HepG2 (cell line): ENCODE measurements at regions not wholly inside any gene's neighbourhood (a gene's known extent, or its start where the extent isn't known, plus 50 kb on each side); places are given as distances from the start of the nearest gene placed in this dataset.

ENCODE experiments used
- ATAC-seq: fragments of 200-7000 bp; cut with Tn5 transposase; 3 replicates; pipeline ENCODE4 v1.9.1; 2020; ENCODE audit warnings: mild to moderate bottlenecking, moderate library complexity
- BruUV-seq: library from RNA; stranded (reverse); fragments of 400-500 nt; replicated peaks from 2 replicates; lab custom pipeline; 2021; lab: Mats Ljungman, UMichigan
- CTCF ChIA-PET: fragments of 300-600 bp; formaldehyde crosslinking; extraction: SDS; loops from one replicate; lab custom pipeline; 2021; ENCODE audit warnings: low total read pairs, inconsistent platforms, low intra/inter-chr PET ratio; lab: Yijun Ruan, JAX
- POLR2A ChIA-PET: fragments of 350-600 bp; sonication (Branson Sonifier 250); formaldehyde crosslinking; loops from one replicate; lab custom pipeline; 2020; ENCODE audit warnings: antibody characterized with exemption, inconsistent platforms; lab: Yijun Ruan, JAX
- DNase-seq: peaks from one replicate; pipeline ENCODE4 v3.0.0-alpha.2; 2015; ENCODE audit warnings: low spot score
- FAIRE-seq: peaks from 3 replicates; lab custom pipeline; 2011; peaks lifted over from hg19 to GRCh38; lab: Jason Lieb, UNC
- H2AFZ ChIP-seq: one replicate; pipeline ENCODE4 v1.6.1; 2011; ENCODE audit warnings: low read length, inconsistent platforms
- H3K27ac ChIP-seq: fragments of 300-600 bp; 3 replicates; pipeline ENCODE4 v1.8.0; 2011; ENCODE audit warnings: mixed run types, mild to moderate bottlenecking, mixed read lengths, low read length, inconsistent platforms; ENCODE audit not compliant: insufficient read depth; ENCODE audit errors: extremely low read length
- H3K27me3 ChIP-seq, 2 experiments: fragments of 200-600 bp in 1 of 2; 2 replicates in 1 of 2; 3 replicates in 1 of 2; pipeline versions ENCODE4 v1.6.0 to v1.8.0; 2011; ENCODE audit warnings: low read length in 2 of 2, mild to moderate bottlenecking in 2 of 2, moderate library complexity in 2 of 2, inconsistent platforms in 1 of 2; ENCODE audit not compliant: insufficient read depth in 2 of 2, control insufficient read depth in 1 of 2
- H3K36me3 ChIP-seq, 2 experiments: fragments of 200-600 bp in 1 of 2; replicated peaks in 1 of 2; 2 replicates in 1 of 2; 3 replicates in 1 of 2; pipeline versions ENCODE4 v1.5.1 to v1.8.0; 2011; ENCODE audit warnings: low read length in 2 of 2, inconsistent platforms in 1 of 2; ENCODE audit not compliant: insufficient read depth in 2 of 2, control insufficient read depth in 1 of 2
- H3K4me1 ChIP-seq: 2 replicates; pipeline ENCODE4 v1.5.1; 2012; ENCODE audit warnings: low read length, inconsistent platforms; ENCODE audit not compliant: insufficient read depth
- H3K4me2 ChIP-seq: 2 replicates; pipeline ENCODE4 v1.6.0; 2011; ENCODE audit warnings: low read depth, low read length, inconsistent platforms
- H3K4me3 ChIP-seq, 3 experiments: fragments of 200-600 bp in 1 of 3; sonication (generic), shearing (Covaris generic) in 1 of 3; replicated peaks in 1 of 3; 2 replicates each; pipeline ENCODE4 v1.5.1; 2011 to 2016; ENCODE audit warnings: low read length in 3 of 3, inconsistent platforms in 2 of 3, low read depth in 2 of 3, mild to moderate bottlenecking in 2 of 3, control low read depth in 1 of 3, mixed read lengths in 1 of 3; ENCODE audit not compliant: insufficient read depth in 1 of 3
- H3K79me2 ChIP-seq: one replicate; pipeline ENCODE4 v1.6.1; 2011; ENCODE audit warnings: low read length, inconsistent platforms; ENCODE audit not compliant: insufficient read depth
- H3K9ac ChIP-seq: 2 replicates; pipeline ENCODE4 v1.6.0; 2011; ENCODE audit warnings: mild to moderate bottlenecking, low read depth, low read length, inconsistent platforms; ENCODE audit not compliant: insufficient read depth
- H3K9me3 ChIP-seq: 2 replicates; pipeline ENCODE4 v1.5.1; 2012; ENCODE audit warnings: mild to moderate bottlenecking, low read length
- H4K20me1 ChIP-seq: 2 replicates; pipeline ENCODE4 v1.6.0; 2011; ENCODE audit warnings: inconsistent platforms, mild to moderate bottlenecking, low read length, moderate library complexity; ENCODE audit not compliant: insufficient read depth
- BCL3 ChIP-seq: sonication (generic); formaldehyde crosslinking; IDR thresholded peaks from 2 replicates; pipeline ENCODE4 v1.5.1; 2020; ENCODE audit warnings: mild to moderate bottlenecking, missing genetic modification reagents, moderate library complexity
- CHCHD3 ChIP-seq: sonication (generic); formaldehyde crosslinking; IDR thresholded peaks from 2 replicates; pipeline ENCODE4 v1.8.0; 2022; ENCODE audit warnings: mild to moderate bottlenecking, missing genetic modification reagents, moderate library complexity
- FLYWCH1 ChIP-seq: sonication (generic); formaldehyde crosslinking; IDR thresholded peaks from 2 replicates; pipeline ENCODE4 v1.8.1; 2023; ENCODE audit warnings: mild to moderate bottlenecking, missing genetic modification reagents
- FOXA3 ChIP-seq: IDR thresholded peaks from 2 replicates; pipeline ENCODE4 v1.6.1; 2016; ENCODE audit warnings: missing genetic modification reagents, missing compliant biosample characterization
- GTF3A ChIP-seq: sonication (generic); formaldehyde crosslinking; conservative IDR thresholded peaks from 2 replicates; pipeline ENCODE4 v1.4.0; 2020; ENCODE audit warnings: mild to moderate bottlenecking, missing genetic modification reagents
- NCOA2 ChIP-seq: sonication (generic); formaldehyde crosslinking; IDR thresholded peaks from 2 replicates; pipeline ENCODE4 v1.8.0; 2022; ENCODE audit warnings: inconsistent platforms
- NFRKB ChIP-seq: fragments of 450-650 bp; IDR thresholded peaks from 2 replicates; pipeline ENCODE4 v1.6.1; 2017
- PRPF4 ChIP-seq: fragments of 200-400 bp; formaldehyde crosslinking; IDR thresholded peaks from 2 replicates; pipeline ENCODE4 v1.6.1; 2016; ENCODE audit warnings: low read length, low read depth; ENCODE audit not compliant: poor library complexity, severe bottlenecking
- SNAPC4 ChIP-seq: sonication (generic); formaldehyde crosslinking; IDR thresholded peaks from 2 replicates; pipeline ENCODE4 v1.4.0; 2020; ENCODE audit warnings: mild to moderate bottlenecking, missing genetic modification reagents
- SRF ChIP-seq: IDR thresholded peaks from 2 replicates; pipeline ENCODE4 v1.6.1; 2011; ENCODE audit warnings: mild to moderate bottlenecking, low read depth, low read length, moderate library complexity
- TCF7L2 ChIP-seq: IDR thresholded peaks from 2 replicates; pipeline ENCODE4 v1.6.1; 2011; ENCODE audit warnings: mild to moderate bottlenecking, low read depth, low read length, moderate library complexity
- ZFP1 ChIP-seq: IDR thresholded peaks from 2 replicates; pipeline ENCODE4 v1.6.1; 2016
- ZNF20 ChIP-seq: sonication (generic); formaldehyde crosslinking; IDR thresholded peaks from 2 replicates; pipeline ENCODE4 v1.4.0; 2020; ENCODE audit warnings: mild to moderate bottlenecking, moderate library complexity, missing genetic modification reagents
- ZNF280B ChIP-seq: sonication (generic); formaldehyde crosslinking; IDR thresholded peaks from 2 replicates; pipeline ENCODE4 v1.5.0; 2020; ENCODE audit warnings: missing genetic modification reagents, mild to moderate bottlenecking, borderline replicate concordance
- WGBS: methylation state at CpG from one replicate; pipeline ENCODE4 v1.1.6; 2017; ENCODE audit warnings: low lambda C conversion rate; 5-methylcytosine and 5-hydroxymethylcytosine counted together
- in situ Hi-C: cut with HindIII; loops from 2 replicates; pipeline ENCODE4 v1.10.0; 2017; ENCODE audit warnings: low pct_unique_long_range_greater_than_20kb; ENCODE audit not compliant: extremely low pct_ligation_motif_present
- intact Hi-C: fragments of 100-400 bp; cut with micrococcal nuclease; formaldehyde crosslinking; loops from one replicate; pipeline ENCODE4 v1.10.0; 2022; ENCODE audit not compliant: unreplicated experiment

GRCh38 chr19:30268601-30269000 lies 103.6 kb upstream of the ZNF536 start:
- ChIA-PET CTCF (no interaction called here), POLR2A (no interaction called here)
- FAIRE-seq (no peak), DNase-seq (no peak), ATAC-seq (no peak)
- Histone ChIP-seq H3K4me1 (no peaks in the 10 kb centered on the region), H3K9me3 (no peaks in the 10 kb centered on the region; the same call in 1 of the 2 replicates), H3K4me2 (no peak overlapping the region), H3K79me2 (no peaks in the 10 kb centered on the region), H3K9ac (no peak overlapping the region), H3K27ac (no peak overlapping the region), H3K27me3 (peaks cover 0 to 27% of the 10 kb centered on the region in 2 experiments; a peak in 4 of 5 replicates), H3K36me3 (no peaks in the 10 kb centered on the region), H3K4me3 (no peak overlapping the region), H2AFZ (no peak overlapping the region), H4K20me1 (no peaks in the 10 kb centered on the region)
- intact Hi-C loops, result no loop called here
- in situ Hi-C loops, result no loop called here
- WGBS, result 42% methylated on average over 9 of the region's 9 CpGs
- BruUV-seq, result no TSS peak
- TF ChIP-seq ZNF20 (CRISPR knock-in tag), result no peak
- TF ChIP-seq BCL3 (CRISPR knock-in tag), result no peak
- no peak for TF ChIP-seq CHCHD3 (CRISPR knock-in tag)
- TF ChIP-seq ZNF280B, result no peak
- TF ChIP-seq ZFP1 (CRISPR knock-in tag), result no peak
- no peak for TF ChIP-seq SRF
- TF ChIP-seq TCF7L2, result no peak
- TF ChIP-seq FOXA3 (CRISPR knock-in tag), result no peak
- TF ChIP-seq NFRKB, result no peak
- TF ChIP-seq SNAPC4 (CRISPR knock-in tag), result no peak
- TF ChIP-seq FLYWCH1 (CRISPR knock-in tag), result no peak
- TF ChIP-seq NCOA2 (CRISPR knock-in tag), result no peak
- no peak for TF ChIP-seq GTF3A
- no peak for TF ChIP-seq PRPF4
